COLO668 (cell line): ENCODE measurements at regions not wholly inside any gene's neighbourhood (a gene's known extent, or its start where the extent isn't known, plus 50 kb on each side); places are given as distances from the start of the nearest gene placed in this dataset.
A peak's percentile ranks its signal among the peaks of the same experiment; 100 is the strongest.

Experiments used
- DNase-seq: peaks from one replicate; lab custom pipeline; 2025; ENCODE audit not compliant: unreplicated experiment; lab: John Stamatoyannopoulos, UW

DNA sequence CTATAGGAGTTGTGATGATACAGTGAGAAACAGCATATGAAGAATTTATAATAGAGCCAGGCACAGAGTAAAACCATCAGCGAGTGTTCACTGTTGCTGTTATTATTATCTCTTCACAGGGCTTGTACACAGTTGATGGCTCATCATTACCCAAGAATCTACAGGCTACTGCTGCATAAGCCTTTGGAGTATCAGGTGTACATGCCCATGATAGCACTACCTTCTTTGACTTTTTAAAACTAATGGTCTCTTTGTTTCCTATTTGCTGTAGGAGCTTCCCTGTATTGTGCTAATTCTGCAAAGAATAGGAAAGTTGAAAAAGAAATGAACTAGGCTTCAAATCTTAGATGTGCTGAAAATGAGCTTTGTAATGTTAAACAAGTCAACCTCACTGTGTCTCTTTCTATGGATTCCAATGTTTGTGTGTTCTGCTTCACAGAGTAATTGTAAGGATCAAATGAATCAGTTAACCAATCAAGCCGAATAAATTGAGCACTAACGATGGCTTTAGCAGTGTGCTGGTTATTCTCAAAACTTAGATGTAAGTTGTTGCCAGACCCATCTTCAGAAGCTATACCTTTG, 138.8 kb downstream of the TUSC7 start:
- no peak for DNase-seq

DNA sequence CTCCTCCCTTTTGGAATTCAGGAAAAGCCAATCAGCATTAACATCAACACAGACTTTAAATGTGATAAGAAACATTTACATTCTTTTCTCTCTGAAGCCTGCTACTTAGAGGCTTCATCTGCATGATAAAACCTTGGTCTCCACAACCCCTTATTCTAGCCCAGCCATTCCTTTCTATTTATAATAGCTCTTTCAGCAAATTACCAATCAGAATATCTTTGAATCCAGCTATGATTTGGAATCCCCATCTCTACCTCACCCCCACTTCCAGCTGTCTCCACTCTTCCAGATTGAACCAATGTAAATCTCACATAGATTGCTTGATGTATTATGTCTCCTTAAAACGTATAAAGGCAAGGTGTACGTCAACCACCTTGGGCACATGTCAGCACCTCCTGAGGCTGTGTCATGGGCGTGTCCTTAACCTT, 139.7 kb downstream of the TUSC7 start:
- no peak for DNase-seq

DNA sequence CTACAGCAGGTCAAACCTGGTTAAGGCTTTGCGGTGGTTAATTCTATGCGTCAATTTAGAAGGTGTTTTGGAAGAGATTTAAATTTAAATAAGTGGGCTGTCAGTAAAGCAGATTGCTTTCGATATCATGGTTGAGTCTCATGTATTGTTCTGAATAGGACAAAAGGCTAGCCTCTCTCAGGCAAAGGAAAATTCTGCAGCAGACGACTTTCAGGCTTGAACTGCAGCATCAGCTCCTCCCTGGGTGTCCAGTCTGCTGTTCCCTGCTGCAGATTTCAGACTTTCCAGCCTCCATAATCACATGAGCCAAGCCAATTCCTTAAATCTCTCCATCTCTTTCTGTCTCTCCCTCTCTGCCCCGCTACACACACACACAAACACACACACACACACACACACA, 143.2 kb downstream of the TUSC7 start:
- no peak for DNase-seq

- no peak for DNase-seq
Measured at GRCh38 chr3:116863270-116863770, 153.7 kb downstream of the TUSC7 start.

GRCh38 chr3:116863822-116864589, 154.4 kb downstream of the TUSC7 start:
- no peak for DNase-seq

DNA sequence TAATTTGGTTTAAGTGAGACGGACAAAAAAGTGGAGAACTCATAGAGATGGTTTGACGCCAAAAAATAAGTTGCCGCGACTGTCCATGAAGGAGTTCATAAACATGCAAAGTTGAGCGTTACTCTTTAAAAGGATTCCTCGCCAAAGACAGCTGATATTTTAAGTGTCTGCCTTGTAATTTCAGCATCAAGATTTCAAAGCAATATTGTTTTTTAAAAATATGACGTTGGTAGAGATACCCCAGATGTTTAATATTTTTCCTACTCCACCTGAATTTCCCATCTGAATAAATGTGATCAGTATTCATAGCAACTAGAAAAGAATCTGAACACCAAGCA, 155.0 kb downstream of the TUSC7 start:
- DNase-seq = no peak

DNA sequence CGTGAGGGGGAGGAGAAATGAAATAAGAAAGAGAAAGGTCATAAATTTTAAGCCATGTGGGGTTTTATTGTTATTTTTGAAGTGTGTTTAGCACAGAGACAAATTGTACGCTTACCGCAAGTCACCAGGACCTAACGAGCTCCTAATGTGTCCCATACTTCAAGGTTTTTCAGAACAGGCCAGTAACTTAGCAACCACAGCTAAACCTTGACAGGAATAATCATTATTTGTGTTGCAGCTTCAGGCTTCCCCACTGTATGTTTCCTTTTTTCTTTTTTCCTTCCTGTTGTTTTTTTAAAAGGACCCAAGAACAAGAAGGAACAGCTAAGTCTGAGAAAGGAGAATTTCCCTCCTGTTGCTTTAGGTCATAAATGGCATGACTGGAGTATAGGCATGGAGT, 160.8 kb downstream of the TUSC7 start:
- no peak for DNase-seq

DNA sequence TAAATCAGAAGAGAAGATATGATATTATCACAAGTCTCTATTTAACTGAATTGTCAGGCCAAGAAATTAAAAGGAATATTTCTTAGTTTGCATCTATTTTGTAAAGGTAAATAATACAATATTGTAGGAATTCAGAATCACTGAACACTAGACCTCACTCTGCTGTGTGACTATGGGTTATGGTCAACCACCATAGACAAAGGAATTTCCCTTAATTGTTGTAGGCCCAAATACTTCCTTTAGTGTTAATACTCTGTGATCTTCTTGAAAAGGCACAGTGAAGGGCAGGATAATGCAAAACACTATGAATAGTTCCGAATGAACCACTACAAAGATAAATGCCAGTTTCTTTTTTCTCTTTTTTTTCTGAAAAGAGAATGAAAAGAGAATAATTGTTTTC, 162.3 kb downstream of the TUSC7 start:
- DNase-seq = no peak

- no peak for DNase-seq
Measured at GRCh38 chr3:116872688-116873087, 163.1 kb downstream of the TUSC7 start.

DNA sequence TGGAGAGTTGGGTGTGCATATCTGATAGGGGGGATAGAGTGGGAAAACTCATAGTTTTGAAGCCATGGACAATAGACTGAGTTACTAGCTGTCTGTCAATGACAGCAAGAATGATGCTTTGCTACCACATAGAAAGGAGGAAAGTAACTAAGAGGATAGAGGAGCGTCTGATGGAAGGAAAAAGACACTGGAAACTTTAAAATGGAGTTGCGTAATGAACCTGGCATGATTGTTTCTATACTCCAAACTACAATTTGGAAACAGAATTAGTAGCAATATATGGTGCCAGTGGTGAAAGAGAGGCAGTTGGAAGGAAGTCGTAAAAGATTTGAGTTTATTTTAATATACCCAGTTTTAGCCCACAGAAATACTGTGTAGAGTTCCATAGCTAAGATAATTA, 163.6 kb downstream of the TUSC7 start:
- no peak for DNase-seq

DNA sequence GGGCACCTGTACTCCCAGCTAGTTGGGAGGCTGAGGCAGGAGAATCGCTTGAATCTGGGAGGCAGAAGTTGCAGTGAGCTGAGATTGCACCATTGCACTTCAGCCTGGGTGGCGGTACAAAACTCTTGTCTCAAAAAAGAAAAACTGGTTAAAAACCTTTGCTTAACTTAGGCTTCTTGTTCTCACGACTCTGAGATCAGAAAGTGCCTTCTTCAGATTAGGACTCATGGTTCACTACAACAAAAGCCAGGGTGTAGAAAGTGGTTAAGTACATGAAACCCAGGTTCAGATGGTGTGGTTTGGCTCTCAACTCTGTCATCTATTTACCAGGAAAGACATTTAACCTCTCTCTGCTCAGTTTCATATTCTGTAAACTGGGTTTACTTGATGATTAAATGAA, 168.4 kb downstream of the TUSC7 start:
- DNase-seq = no peak

DNA sequence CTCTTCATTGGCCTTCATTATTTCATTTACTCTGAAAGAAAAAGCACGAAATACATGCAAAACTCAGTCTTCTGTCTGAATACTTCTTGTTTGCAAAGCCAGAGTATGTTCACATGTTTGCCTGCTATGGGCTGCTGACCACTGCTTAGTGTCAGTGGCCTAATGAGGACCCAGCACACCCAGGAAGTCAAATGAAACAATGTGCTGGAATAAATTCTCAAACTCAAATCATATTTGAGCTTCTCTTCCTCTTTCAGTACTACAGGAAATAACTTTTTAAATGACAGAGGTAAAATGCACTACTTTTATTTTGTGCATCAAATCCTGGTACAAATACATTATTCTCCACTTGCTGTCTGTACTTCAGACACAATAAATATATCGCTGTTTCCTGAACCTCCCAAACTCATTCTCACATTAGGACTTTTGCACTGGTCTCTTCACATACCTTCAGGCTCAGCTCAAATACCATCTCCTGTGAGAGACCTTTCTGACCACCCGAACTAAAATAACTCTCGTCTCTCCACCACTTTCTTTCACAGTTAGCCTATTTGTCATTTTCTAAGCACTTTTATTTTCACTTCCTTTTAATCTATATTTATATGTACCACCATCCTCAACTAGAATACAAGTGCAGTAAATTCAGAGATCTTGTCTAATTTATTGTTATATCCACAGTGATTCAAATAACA, 176.8 kb downstream of the TUSC7 start:
- no peak for DNase-seq

- no peak for DNase-seq
Measured at GRCh38 chr3:116896116-116896515, 186.5 kb downstream of the TUSC7 start.

GRCh38 chr3:116897382-116897781, 187.8 kb downstream of the TUSC7 start:
- DNase-seq = no peak

GRCh38 chr3:116899253-116899652, 189.7 kb downstream of the TUSC7 start:
- no peak for DNase-seq

GRCh38 chr3:116905334-116905733, 195.8 kb downstream of the TUSC7 start:
- DNase-seq = no peak

DNA sequence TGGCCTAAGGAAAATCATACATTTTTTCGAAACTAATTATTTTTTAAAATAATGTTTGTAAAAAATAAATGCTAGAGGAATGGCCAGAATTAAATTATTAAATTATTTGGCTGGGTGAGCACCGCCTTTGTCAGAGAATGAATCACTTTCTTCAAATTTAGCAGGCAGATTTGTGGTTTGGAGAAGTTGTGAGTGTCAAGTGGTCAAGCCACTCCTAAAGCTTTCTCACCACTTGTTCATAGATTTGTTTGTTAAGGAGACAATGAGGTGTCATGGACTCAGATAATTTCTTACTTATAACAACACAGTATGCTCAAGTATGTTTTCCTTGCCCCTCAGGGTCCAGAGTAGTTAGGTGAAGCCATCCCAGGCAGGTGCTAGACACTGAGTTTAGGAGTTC, 196.2 kb downstream of the TUSC7 start:
- no peak for DNase-seq

DNA sequence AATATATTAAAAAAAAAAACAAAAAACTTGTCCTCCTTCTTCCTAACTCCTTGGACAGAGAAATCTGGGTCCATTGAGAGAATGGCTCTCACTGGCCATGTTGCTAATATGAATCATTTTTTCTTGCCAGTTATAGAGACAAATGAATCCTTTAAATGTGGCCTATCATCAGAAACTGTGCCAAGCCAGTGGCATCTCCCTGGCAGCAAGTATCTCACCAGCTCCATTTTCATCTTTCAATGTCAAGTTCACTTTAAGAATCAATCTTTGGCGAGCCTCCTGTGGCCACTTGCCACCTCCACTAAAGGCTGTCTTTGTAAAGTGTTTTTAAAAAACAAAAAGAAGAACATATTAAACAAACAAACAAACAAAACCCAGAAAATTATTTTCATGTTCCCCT, 202.5 kb downstream of the TUSC7 start:
- DNase-seq = no peak

- DNase-seq = no peak
Measured at GRCh38 chr3:116914004-116914403, 204.4 kb downstream of the TUSC7 start.

GRCh38 chr3:116916836-116917235, 207.3 kb downstream of the TUSC7 start:
- DNase-seq = no peak

DNA sequence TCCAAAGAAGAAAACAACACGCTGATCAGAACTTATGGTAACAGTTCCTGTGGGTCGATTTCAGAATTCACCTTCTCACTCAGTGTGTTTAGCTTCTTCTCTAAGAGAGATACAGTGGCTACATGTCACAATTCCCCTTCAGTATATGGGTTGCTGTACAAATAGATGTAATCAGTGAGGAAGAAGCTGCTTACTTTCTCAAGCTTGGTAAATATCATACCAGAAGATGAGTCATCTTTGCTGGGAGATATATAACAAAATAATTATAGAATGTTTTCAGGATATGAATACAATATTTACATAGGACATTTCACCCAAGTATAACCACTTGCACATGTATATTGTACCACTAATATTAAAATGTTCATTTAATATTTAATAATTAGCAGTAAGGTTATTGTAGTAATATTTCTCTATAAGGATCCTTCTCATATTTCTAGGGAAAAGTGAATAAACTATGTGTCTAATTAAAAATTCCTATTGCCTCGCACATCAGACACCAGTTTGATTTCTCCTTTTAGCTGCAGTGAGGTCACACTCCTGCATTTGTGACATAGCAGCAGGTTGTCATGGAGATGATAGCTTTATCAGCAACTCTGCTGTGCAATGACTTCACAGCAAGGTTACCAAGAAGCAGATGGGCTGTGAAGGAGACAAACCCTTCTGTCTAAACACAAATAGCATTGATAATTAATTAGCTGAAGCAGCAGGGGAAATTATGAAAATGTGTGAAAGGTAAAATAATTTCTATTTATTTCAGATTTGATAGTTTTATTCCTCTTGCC, 211.4 kb downstream of the TUSC7 start:
- DNase-seq = peak; percentile 0
